HK-2 (cell line): ENCODE measurements at regions not wholly inside any gene's neighbourhood (a gene's known extent, or its start where the extent isn't known, plus 50 kb on each side); places are given as distances from the start of the nearest gene placed in this dataset.

Experiments
- DNase-seq: peaks from one replicate; pipeline ENCODE4 v3.0.0-alpha.2; 2018; ENCODE audit not compliant: unreplicated experiment

DNA sequence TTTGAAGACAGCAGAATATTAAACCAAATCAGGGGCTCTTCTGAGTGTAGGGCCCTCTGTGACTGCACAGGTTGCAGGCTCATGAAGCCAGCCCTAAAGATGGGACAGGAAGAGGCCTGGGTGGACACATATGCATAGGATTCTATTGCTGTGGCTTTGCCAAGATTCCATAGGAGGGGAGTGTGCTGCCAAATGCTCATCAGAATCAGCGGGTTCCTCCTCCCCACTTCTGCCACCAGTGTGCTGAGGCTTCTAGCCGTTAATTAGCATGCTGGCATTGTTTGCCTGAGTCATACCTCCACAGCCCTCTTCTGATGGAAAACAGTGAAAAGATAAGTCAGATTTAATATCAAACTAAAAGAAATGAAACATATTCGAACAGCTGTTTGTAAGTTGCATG is 103.9 kb upstream of the TMEFF2 start:
- no peak for DNase-seq

DNA sequence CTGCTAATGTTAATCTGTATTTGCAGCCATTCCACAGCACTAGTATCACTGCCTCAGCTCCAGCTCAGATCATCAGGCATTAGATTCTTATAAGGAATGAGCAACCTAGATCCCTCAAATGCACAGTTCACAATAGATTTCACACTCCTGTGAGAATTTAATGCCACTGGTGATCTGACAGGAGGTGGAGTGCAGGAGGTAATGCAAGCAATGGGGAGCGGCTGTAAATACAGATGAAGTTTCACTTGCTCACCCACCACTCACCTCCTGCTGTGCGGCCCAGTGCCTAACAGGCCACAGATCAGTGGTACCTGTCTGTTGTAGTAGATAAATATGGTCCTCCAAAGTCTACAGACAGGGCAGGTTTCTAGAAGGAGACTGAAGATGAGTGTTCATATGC is 97.7 kb upstream of the TMEFF2 start:
- DNase-seq, result no peak

DNA sequence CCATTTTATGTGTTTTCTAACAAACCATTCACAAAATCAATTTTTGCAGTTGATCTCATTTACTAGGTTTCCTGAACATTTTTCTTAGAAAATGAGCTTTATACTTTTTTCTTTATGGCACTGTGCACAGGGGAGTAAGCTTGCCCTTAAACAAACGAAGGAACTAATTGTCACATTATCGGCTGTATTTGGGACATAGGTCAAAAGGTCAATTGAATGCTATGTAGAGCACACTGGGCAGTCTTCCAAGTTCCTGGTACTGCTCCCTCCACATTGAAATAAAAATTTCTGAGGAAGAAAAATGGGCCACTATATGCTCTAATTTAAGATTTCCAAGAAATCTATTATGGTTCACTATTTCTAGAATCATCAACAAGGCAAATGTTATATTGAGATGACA is 93.6 kb upstream of the TMEFF2 start:
- DNase-seq, result no peak

DNA sequence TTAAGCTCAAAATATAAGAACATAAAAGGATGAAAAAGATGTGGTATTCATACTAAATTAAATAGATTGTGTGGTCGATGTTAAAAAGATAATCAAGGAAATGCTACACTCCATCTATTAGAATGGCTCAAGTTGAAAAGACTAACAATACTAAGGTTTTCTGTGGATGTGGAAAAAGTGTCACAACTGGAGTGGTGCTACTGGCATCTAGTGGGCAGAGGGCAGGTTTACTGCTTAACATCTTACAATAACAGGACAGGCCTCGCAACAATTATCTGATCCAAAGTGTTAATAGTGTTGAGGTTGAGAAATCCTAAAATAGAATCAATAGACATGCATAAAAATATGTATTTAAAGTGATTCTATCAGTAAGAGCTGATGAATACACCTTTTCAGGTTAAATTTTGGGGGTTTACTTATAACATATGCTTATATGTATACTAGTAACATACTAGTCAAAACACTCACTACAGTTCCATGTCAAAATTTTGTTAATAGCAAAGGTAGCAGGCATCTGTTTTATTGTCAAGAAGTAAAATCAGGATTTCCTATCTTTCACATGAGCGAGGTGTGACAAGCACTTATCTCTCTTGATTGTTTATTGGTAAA is 91.5 kb upstream of the TMEFF2 start:
- DNase-seq, result peak; percentile 9

DNA sequence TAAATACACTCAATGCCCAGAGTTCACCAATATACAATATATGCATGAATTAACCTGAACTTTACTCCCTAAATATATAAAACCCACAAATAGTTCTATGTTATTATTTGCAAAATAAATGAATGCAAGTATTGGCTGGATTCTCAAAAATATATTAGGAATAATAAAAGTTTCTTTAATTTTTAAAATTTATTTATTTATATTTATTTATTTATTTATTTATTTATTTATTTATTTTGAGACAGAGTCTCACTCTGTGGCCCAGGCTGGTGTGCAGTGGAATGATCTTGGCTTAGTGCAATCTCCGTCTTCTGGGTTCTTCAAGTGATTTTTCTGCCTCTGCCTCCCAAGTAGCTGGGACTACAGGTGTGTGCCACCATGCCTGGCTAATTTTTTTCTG is 88.7 kb upstream of the TMEFF2 start:
- DNase-seq, result no peak

DNA sequence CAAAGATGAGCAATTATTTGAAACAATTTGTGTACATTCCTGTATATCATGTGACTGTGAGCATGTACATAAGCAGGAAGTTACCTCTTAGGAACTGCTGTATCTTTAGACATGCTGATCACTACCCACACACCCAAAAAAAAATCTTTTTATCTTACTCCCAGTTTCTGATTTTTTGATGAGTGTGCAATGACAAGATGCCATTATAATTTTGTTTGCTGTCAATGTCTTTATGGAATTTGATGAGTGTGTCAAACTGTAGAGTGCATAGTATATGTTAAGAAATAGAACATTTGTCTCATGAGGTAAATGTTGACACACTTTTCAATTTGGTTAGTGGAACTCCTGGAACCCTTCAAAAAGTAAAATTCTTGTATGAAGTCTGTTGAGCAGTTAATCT is 84.0 kb upstream of the TMEFF2 start:
- DNase-seq, result no peak

DNA sequence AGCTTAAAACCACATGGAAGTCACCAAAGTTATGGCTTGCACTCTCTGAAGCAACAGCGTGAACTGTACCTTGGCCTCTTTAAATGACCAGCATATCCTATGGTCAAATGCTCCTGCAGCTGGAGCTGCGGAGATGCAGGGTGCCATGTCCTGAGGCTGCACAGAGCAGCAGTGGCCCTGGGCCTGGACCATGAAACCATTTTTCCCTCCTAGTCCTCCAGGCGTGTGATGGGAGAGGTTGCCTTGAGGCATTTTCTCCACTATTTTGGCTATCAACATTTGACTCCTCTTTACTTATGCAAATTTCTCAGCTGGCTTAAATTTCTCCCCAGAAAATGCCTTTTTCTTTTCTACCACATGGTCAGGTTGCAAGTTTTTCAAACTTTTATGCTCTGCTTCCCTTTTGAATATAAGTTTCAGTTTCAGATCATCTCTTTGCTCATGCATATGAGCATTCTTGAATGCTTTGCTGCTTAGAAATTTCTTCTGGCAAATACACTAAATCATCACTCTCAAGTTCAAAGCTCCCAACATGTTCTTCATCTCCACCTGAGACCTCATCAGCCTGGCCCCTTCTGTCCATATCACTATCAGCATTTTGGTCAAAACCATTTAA is 82.9 kb upstream of the TMEFF2 start:
- DNase-seq, result no peak

DNA sequence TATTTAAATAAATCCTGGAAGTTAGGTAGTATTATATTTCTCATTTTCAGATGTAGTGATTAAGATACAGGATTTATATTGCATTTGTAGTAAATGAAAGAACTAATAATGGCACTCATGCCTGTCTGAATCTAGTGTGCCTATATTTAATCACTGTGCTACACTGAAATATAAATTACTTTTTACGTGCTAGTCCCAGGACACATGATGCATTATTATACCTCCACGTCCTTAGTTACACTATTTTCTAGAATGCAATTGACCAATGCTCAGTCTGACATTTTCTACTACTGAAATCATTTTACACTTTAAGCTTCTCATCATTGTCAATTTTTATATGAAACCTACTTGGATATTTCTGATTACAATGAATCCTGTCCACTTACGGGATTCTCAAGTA is 80.9 kb upstream of the TMEFF2 start:
- no peak for DNase-seq

DNA sequence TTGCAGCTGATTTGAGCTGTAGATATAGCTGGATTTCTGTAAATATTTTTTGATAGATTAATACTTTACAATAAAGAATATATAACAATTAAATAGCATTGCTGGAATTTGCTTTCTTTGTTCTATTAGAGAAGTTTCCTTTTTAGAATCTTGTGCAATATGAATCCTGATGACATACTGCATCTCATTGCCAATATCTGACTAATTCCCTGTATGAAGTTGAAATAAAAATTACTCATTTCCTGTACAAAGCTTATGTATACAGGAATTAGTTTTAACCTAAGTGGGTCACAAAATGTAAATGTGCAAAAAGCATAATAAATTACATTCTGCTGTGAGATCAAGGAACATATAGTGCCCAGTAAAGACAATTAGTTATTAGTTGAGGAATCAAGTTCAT is 72.8 kb upstream of the TMEFF2 start:
- no peak for DNase-seq

DNA sequence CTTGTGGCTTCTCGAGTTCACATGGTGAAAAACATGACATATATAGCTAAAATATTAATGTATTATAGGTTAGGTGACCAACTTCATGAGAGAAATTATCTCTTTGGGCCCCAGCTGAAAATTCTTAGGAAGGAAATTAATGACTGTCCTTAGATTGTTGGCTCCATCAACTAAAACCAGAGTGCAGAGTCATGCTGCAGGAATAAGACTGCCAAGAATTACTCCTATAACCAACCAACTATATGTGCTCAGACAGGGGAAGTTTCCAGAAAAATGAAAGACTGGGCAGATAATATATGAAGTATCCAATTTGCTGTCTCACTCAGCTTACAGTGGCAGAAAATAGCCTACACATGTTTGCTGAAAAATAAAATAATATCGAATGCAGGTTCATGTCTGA is 71.0 kb upstream of the TMEFF2 start:
- DNase-seq, result no peak

DNA sequence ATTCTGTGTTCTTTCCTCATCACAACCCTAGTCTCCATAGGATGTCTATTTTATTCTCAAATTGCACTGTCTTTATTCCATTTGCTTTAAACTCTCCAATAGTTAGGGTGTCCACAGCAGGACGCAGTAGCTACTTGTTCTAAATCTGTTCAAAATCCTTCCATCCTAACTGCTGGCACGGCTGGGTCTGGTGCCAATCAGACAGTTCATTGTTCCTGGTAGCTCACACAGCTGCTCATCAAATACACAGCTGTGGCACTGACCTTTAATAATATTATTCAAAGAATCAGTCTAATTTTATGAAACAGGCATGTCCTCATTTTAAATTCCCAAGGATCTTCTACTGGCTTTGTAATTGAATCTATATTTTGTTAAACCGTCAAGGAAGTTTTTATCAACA is 59.7 kb upstream of the TMEFF2 start:
- no peak for DNase-seq

DNA sequence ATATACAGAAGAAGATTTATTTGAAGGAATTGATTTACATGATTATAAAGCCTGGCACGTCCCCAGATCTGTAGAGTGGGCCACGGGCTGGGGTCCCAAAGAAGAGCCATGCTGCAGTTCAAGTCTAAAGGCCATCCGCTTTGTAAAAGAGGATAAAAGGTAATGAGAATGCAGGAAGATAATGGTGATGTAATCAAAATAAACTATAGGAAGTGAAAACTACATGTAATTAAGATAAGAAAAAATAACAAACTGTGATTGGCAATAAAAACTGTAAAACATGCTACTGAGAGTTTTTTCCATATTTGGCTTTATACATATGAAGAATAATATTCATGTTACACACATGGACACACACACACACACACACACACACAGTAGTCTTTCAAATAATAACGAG is 59.0 kb upstream of the TMEFF2 start:
- DNase-seq, result no peak

DNA sequence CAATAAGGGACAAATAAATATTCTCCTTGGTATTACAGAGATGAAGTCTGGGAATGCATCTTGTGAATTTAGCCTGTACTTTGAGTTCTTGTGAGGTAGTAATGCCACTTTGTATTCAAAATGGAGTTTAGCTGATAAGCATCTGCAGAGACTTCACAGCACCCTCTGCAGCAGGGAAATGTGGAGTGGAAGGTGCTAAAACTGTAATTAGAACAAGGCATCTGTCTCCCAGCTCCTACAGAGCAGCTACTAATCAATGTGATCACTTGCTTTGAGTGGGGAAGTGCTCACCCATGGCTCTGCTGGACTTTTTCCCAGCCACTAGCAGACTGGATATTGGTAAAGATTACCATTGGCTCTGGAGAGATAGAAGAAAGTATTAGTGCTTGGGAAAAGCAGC is 56.2 kb upstream of the TMEFF2 start:
- no peak for DNase-seq

DNA sequence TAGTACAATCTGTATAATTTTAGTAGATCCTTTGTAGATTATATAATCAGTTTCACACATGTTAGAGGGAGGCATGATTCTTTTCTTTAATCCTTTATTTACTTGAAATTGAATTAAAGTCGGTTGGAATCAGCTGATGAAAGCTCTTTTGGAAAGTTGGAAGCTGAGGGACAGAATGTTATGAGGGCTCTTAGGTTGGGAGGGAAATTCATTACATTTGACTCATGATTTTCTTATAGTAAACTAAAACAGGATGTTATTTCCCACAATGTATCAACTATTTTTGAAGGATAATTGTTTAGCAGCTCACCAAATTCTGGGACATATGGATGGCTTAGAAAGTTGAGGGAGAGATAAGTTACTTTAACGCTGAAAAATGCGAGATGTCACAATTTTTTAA is 52.7 kb upstream of the TMEFF2 start:
- DNase-seq, result no peak

DNA sequence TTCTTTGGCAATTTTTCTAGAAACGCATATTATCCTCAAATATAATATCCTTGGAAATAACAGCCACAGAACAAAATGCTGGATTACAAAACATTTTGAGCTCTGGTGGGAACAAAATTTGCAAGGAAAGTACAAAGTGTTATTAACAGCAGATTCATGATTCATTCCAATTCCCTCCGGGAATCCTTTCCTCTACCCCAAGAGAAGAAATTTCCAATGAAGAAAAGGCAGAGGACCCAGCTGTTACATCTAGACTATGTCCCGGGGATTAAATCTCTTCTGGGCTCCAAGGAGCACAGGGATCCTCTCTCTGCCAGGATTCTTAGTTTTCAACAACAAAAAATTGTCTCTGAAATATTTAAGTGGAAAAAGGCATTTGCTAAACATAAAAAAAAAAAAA is 51.6 kb upstream of the TMEFF2 start:
- DNase-seq, result no peak

DNA sequence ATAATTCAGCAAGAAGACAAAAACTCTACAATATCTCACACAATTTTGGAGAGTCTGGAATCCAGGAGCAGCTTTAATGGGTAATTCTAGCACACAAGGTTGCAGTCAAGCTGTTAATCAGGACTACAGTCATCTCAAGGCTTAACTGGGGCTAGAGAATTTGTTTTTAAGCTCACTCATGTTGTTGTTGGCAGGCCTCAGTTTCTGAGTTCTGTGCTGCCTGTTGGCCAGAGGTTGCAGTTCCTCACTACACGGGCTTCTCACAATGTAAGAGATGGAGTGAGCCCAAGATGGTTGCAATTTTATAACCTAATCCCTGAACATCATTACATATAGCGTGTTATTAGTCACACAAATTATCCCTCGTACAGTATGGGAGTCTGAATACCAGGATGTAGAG is 50.6 kb upstream of the TMEFF2 start:
- no peak for DNase-seq
